ENCODE measurements at regions not wholly inside any gene's neighbourhood (a gene's known extent, or its start where the extent isn't known, plus 50 kb on each side); places are given as distances from the start of the nearest gene placed in this dataset.

DNA sequence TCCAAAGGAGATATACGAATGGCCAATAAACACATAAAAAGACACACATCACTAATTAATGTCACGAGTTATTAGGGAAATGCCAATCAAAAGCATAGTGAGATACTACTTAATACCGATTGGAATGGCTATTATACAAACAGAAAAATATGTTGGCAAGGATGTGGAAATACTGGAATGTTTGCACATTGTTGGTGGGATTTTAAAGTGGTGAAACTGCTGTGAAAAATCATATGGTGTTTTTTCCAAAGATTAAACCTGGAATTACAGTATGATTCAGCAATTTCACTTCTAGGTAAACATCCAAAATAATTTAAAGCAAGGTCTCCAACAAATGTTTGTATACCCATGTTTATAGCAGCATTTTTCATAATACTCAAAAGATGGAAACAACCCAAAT lies 765.5 kb downstream of the VGLL3 start:
- DNase-seq = no peak
- intact Hi-C loops (cut with micrococcal nuclease) = no loop called here
- H2AK5ac ChIP-seq (ENCODE audit: low read depth, low read length) = no peak overlapping the region
- in situ Hi-C loops (cut with MboI; ENCODE audit: low sequenced_read_pairs) = no loop called here
- H3K14ac ChIP-seq (replicated peaks; ENCODE audit: low read depth, low read length) = no peak overlapping the region
- no peaks in the 10 kb centered on the region for H3K36me3 ChIP-seq (ENCODE audit: control insufficient read depth, insufficient read depth, low read length)
- H3K4ac ChIP-seq (ENCODE audit: low read depth, low read length) = no peak overlapping the region
- H4K8ac ChIP-seq (ENCODE audit: low read depth in 2 of 2, low read length in 2 of 2) = no peak overlapping the region
- dilution Hi-C loops (cut with HindIII; ENCODE audit: low sequenced_read_pairs, unreplicated experiment) = no loop called here
- TF ChIP-seq FOS (IDR thresholded peaks at IDR 0.05; ENCODE audit: low read depth, low read length) (no peak), MAFK (IDR thresholded peaks at IDR 0.05; ENCODE audit: low read depth, low read length) (no peak), RAD21 (IDR thresholded peaks at IDR 0.05; ENCODE audit: low read length) (no peak), MXI1 (IDR thresholded peaks at IDR 0.05; ENCODE audit: borderline replicate concordance, low read depth, low read length) (no peak), BHLHE40 (IDR thresholded peaks at IDR 0.05; ENCODE audit: low read depth, low read length) (no peak), NFE2L2 (IDR thresholded peaks at IDR 0.05; ENCODE audit: low read depth, low read length) (no peak), RCOR1 (IDR thresholded peaks at IDR 0.05; ENCODE audit: insufficient replicate concordance, low read length) (no peak), CHD1 (IDR thresholded peaks at IDR 0.05; ENCODE audit: low read depth, low read length) (no peak), SMC3 (IDR thresholded peaks at IDR 0.05; ENCODE audit: low read depth, low read length) (no peak), CEBPB (IDR thresholded peaks at IDR 0.05; ENCODE audit: low read depth, low read length) (no peak), RFX5 (IDR thresholded peaks at IDR 0.05; ENCODE audit: low read depth, low read length) (no peak), POLR2A (IDR thresholded peaks at IDR 0.05; ENCODE audit: low read depth, low read length) (no peak), MAZ (IDR thresholded peaks at IDR 0.05; ENCODE audit: borderline replicate concordance, low read depth, low read length) (no peak)
- TF ChIP-seq, protein P1, sequence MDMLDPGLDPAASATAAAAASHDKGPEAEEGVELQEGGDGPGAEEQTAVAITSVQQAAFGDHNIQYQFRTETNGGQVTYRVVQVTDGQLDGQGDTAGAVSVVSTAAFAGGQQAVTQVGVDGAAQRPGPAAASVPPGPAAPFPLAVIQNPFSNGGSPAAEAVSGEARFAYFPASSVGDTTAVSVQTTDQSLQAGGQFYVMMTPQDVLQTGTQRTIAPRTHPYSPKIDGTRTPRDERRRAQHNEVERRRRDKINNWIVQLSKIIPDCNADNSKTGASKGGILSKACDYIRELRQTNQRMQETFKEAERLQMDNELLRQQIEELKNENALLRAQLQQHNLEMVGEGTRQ (IDR thresholded peaks at IDR 0.05; ENCODE audit: low read depth, low read length) = no peak
- TF ChIP-seq, protein P2, sequence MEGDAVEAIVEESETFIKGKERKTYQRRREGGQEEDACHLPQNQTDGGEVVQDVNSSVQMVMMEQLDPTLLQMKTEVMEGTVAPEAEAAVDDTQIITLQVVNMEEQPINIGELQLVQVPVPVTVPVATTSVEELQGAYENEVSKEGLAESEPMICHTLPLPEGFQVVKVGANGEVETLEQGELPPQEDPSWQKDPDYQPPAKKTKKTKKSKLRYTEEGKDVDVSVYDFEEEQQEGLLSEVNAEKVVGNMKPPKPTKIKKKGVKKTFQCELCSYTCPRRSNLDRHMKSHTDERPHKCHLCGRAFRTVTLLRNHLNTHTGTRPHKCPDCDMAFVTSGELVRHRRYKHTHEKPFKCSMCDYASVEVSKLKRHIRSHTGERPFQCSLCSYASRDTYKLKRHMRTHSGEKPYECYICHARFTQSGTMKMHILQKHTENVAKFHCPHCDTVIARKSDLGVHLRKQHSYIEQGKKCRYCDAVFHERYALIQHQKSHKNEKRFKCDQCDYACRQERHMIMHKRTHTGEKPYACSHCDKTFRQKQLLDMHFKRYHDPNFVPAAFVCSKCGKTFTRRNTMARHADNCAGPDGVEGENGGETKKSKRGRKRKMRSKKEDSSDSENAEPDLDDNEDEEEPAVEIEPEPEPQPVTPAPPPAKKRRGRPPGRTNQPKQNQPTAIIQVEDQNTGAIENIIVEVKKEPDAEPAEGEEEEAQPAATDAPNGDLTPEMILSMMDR (conservative IDR thresholded peaks at IDR 0.05; ENCODE audit: low read depth, low read length) = no peak
- TF ChIP-seq, protein P3, sequence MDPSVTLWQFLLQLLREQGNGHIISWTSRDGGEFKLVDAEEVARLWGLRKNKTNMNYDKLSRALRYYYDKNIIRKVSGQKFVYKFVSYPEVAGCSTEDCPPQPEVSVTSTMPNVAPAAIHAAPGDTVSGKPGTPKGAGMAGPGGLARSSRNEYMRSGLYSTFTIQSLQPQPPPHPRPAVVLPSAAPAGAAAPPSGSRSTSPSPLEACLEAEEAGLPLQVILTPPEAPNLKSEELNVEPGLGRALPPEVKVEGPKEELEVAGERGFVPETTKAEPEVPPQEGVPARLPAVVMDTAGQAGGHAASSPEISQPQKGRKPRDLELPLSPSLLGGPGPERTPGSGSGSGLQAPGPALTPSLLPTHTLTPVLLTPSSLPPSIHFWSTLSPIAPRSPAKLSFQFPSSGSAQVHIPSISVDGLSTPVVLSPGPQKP (IDR thresholded peaks at IDR 0.05; ENCODE audit: borderline replicate concordance, low read depth, low read length) = no peak
- no peak overlapping the region for H2BK5ac ChIP-seq (ENCODE audit: low read depth, low read length, poor library complexity, severe bottlenecking)
- H2AK9ac ChIP-seq (replicated peaks; ENCODE audit: low read depth, low read length, poor library complexity) = no peak overlapping the region
- no peaks in the 10 kb centered on the region for H3K79me1 ChIP-seq (ENCODE audit: low read depth in 1 of 2, low read length in 2 of 2)
- ChIA-PET CTCF (no interaction called here), POLR2A (ENCODE audit: unreplicated experiment) (no interaction called here)
- no peak overlapping the region for H3K56ac ChIP-seq (ENCODE audit: extremely low read depth, insufficient read depth, low read length)
- H4K91ac ChIP-seq (ENCODE audit: insufficient read depth, low read depth, low read length) = no peak overlapping the region
- no peak overlapping the region for H3K18ac ChIP-seq (ENCODE audit: low read depth, low read length)
- no CpG with 5 or more reads among the region's 3 CpGs for WGBS, 2 experiments (ENCODE audit: extremely low coverage in 2 of 2, insufficient read length in 1 of 2)
- BruUV-seq (replicated peaks) = no TSS peak
- ATAC-seq (ENCODE audit: low read depth) = no peak
- no peak overlapping the region for H3K9ac ChIP-seq (ENCODE audit: low read depth, low read length)
- H3K27ac ChIP-seq (ENCODE audit: insufficient read depth, low read length) = no peak overlapping the region
- no peaks in the 10 kb centered on the region for H3K9me3 ChIP-seq (ENCODE audit: control insufficient read depth, insufficient read depth, low read length)
- H2BK20ac ChIP-seq (ENCODE audit: low read depth, low read length) = no peak overlapping the region
- H2BK120ac ChIP-seq (ENCODE audit: low read depth, low read length) = no peak overlapping the region
- no peak overlapping the region for H3K4me3 ChIP-seq (ENCODE audit: insufficient read depth, low read depth, low read length)
- no peak overlapping the region for H2BK15ac ChIP-seq (ENCODE audit: low read depth, low read length)
- H3K4me1 ChIP-seq (ENCODE audit: control insufficient read depth, insufficient read depth, low read length) = no peaks in the 10 kb centered on the region
- no peaks in the 10 kb centered on the region for H3K9me1 ChIP-seq (ENCODE audit: insufficient read depth, low read length)
- H2AFZ ChIP-seq (replicated peaks; ENCODE audit: low read length, poor library complexity) = no peak overlapping the region
- H4K5ac ChIP-seq (ENCODE audit: low read depth, low read length) = no peak overlapping the region
- no peaks in the 10 kb centered on the region for H4K20me1 ChIP-seq (ENCODE audit: insufficient read depth, low read length)
- no peak overlapping the region for H3K4me2 ChIP-seq (ENCODE audit: low read depth, low read length)
- no peaks in the 10 kb centered on the region for H3K27me3 ChIP-seq (ENCODE audit: control insufficient read depth, insufficient read depth, low read length)
- no peak overlapping the region for H3K23ac ChIP-seq (ENCODE audit: low read depth, low read length)
